ENCODE measurements at regions not wholly inside any gene's neighbourhood (a gene's known extent, or its start where the extent isn't known, plus 50 kb on each side); places are given as distances from the start of the nearest gene placed in this dataset.
"Not testable (repeated sequence)": the region's sequence is repeated elsewhere in the genome, so short reads cannot be mapped to it uniquely, and the experiment has no call there.

DNA sequence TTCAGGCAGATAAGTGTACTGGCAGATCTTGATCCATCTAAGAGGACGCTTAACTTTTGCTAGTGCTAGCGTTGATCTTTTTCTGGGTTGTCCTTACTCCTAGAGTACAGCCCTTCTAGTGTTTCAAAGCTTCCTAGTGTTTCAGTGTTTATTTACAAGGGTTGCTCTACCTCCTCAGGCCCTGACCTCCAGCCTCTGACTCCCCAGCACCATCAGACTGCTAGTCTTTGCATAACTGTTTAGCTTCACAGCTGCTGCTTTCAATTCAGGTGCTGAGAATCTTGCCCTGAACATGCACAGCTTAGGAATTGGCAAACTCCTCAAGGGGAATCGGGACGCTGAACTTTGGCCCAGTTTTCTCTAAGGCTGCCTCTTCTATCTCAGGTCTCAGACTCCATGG lies 124.3 kb downstream of the RRM1 start:
- TF ChIP-seq, protein P1, sequence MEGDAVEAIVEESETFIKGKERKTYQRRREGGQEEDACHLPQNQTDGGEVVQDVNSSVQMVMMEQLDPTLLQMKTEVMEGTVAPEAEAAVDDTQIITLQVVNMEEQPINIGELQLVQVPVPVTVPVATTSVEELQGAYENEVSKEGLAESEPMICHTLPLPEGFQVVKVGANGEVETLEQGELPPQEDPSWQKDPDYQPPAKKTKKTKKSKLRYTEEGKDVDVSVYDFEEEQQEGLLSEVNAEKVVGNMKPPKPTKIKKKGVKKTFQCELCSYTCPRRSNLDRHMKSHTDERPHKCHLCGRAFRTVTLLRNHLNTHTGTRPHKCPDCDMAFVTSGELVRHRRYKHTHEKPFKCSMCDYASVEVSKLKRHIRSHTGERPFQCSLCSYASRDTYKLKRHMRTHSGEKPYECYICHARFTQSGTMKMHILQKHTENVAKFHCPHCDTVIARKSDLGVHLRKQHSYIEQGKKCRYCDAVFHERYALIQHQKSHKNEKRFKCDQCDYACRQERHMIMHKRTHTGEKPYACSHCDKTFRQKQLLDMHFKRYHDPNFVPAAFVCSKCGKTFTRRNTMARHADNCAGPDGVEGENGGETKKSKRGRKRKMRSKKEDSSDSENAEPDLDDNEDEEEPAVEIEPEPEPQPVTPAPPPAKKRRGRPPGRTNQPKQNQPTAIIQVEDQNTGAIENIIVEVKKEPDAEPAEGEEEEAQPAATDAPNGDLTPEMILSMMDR (IDR thresholded peaks at IDR 0.05), result not testable (repeated sequence)
- TF ChIP-seq POLR2A (IDR thresholded peaks at IDR 0.05), result not testable (repeated sequence)

Measured in body of pancreas (tissue), 4 donors.